Caki2 (cell line): ENCODE measurements at regions not wholly inside any gene's neighbourhood (a gene's known extent, or its start where the extent isn't known, plus 50 kb on each side); places are given as distances from the start of the nearest gene placed in this dataset.

ENCODE experiments used
- DNase-seq: peaks from one replicate; pipeline ENCODE4 v3.0.0-alpha.2; 2015; ENCODE audit warnings: low read depth
- in situ Hi-C: cut with HindIII; loops from 2 replicates; pipeline ENCODE4 v1.10.0; 2016; ENCODE audit warnings: low sequenced_read_pairs, low pct_unique_long_range_greater_than_20kb, mixed read lengths

DNA sequence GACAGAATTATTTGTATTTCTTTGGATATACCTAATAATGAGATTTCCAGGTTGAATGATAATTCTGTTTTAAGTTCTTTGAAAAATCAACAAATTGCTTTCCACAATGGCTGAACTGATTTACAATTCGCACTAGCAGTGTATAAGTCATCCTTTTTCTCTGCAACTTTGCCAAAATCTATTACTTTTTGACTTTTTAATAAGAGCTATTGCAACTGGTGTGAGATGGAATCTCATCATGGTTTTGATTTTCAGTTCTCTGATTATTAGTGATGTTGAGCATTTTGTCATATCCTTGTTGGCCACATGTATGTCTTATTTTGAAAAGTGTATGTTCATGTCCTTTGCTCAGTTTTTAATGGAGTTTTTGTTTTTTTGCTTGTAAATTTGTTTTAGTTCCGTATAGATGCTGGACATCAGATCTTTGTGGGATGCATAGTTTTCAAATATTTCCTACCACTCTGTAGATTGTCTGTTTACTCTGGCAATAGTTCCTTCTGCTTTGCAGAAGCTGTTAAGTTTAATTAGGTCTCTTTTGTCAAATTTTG lies 409.8 kb upstream of the CITED2 start:
- in situ Hi-C loops: no loop called here
- no peak for DNase-seq

DNA sequence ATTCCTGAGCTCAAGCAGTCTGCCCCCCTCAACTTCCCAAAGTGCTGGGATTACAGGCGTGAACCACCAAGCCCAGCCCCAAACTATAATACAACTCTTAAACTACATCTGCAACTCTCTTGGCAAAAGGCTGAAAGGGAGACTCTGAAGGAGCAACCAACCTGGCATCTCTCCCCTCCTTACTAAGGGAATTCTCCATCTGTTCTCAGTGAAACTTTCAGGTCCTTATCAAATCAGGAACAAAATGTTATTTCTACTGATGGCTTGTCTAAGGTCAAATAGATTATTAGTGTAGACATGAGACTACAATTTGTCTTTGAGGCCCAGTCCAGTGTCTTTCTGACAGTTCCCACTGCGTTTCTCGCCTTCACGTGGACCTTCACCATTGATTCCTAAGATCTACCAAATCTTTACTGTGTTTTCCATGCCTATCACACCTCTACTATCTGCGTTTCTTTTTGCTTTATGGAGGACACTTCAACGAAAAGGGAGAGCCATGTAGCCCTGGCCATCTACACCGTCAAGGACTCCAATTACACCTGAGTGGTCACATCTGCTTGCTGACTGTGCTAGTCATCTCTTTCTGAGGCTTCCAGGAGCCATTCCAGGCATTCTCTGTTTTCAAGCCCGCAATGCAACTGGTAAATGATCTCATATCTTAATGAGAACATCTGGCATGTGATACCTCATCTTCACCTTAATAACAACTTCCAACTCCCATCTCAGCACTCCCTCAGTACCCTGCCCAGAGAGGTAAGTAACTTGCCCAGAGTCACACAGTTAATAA lies 405.7 kb upstream of the CITED2 start:
- in situ Hi-C loops: no loop called here
- DNase-seq: no peak

DNA sequence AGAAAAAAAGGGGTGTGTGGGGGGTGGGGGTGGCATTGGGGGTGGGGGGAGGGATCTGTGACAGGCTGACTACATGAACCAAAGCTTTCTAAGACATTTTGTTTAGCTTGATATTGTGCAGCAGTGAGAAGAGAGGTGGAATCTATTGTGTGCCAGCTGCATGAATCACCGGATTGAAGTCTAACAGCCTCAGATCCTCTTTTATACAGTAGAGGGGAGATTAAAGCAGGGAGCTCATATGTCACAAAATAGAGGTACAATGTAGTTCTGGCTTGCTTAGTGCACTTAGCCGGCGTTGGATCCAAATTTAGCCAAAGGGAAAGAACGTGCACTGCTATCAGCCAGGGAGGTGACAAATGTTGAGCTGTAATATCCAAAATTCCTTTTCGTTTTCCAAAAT lies 404.2 kb upstream of the CITED2 start:
- in situ Hi-C loops: no loop called here
- DNase-seq: no peak

DNA sequence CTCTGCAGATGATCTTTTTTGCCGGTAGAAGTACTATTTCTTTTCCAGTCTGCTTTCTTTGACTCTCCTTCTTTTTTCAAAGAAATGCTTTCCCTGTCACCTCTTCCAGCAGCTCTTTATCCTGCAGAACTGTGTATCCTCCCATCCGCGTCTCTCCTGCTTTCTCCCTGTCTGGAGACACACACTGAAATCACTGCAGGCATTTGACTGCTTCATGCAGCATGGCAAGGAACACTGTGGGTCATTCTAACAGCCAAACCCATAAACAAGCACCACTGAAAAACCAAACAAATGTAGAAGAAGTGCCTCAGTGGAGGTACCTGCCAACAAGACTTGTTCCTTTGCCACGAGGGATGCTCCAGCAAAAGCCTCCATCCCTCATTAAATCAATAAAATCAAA lies 403.7 kb upstream of the CITED2 start:
- in situ Hi-C loops: no loop called here
- DNase-seq: no peak

DNA sequence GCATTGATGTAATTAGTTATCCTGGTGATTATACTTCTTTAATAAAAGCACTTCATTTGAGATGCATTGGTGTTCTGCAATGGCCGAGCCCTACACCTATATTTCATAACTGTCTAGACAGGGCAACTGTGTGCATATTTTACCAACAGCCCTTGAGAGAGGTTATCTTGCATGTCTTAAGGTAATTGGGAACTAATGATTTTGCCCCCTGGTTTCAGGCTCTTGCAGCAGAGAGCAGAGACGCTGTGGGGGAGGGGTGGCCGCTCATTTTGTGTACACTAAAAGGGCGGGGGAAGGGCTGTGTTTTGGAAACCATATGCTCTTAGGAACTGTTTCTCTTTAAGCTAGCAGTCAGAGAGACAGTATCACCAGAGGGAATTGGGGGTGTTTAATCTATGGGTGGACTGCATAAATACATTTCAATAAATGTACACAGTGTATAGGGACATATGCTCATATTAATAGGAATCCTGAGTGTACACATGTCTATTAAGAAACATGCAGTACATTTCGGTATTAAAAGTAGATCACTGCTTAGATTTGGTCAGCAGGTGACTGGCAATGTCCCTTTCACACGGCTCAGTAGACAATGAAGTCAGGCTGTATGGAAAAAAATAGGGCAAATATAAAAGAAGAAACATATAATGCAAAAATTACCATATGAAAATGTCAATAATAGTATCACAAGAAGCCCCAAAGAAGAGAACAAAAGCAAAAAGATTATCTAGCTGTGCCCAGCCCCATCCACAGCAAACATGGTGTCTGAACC lies 402.9 kb upstream of the CITED2 start:
- no peak for DNase-seq
- in situ Hi-C loops: no loop called here

DNA sequence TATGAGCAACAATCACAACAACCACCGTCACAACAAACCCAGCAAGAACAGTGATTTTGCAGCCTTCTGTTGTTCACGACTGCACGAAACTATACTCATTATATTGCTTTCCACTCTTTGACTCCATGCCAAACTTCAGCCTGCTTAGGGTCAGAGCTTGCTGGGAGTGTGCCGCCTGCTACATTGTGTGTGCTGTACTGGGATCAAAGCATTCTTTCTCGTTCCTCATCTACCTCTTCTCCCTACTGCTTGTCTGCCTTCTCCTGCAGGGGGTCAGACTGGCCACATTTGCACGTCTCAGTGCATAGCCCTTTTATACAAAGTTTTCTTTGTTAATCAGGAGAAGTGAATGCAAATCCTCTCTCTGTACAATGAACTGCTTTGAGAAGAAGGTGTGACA lies 401.6 kb upstream of the CITED2 start:
- in situ Hi-C loops: no loop called here
- no peak for DNase-seq

DNA sequence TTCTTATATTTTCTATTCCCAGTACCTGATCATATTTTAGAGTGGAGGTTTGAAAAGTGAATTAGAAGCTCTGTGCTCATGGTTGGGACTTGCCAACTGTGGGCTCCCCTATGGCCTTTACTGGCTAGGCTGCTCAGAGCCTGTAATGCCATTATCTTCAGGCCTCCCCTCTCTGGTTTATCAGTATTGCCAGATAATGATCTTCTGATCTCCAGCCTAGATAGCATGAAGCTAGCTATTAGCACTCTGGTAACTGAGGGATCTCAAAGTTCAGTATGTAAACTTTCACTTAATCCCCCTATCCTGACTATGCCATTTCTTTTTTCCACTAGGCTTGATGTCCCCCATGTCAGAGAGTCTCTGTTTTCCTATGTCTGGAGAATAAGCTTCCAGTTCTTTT lies 393.7 kb upstream of the CITED2 start:
- in situ Hi-C loops: no loop called here
- DNase-seq: no peak

DNA sequence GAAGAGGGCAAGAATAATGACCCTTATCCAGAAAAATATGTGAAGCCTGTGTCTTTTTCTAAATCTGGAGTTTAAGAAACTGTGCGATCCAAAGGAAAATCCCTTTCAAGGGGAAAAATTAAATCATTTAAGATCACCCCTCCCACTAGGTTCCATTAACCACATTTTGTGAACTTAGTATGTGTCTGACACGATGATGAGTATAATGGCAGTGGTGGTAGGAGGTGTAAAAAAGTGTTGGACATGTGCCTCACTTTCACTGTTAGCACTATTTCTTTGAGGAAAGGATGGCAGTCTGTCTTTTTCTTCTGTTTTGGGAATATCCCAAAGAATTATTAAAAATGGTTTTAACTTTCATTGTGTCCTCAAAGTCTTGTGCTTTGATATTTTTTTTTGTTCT lies 392.3 kb upstream of the CITED2 start:
- in situ Hi-C loops: no loop called here
- no peak for DNase-seq

DNA sequence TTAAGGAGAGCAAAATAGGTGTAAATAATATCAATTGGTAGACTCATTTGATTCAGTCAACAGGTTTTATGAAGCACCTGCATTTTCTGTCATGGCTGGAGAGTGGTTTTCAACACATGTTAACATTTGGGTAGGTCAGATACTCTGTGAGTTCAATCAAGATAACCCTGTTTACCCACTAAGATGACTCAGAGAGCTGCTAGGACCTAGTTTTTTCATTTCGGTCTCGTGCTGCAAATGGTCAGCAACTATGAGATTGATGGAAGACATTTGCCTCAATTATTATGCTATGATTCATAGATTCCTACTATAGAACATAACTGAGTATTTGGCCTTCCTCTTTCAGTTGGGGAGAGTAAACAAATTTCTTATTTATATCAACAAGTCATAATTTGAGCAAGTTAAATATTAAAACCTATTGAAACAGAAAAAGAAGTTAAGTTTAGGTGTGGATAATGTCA lies 391.4 kb upstream of the CITED2 start:
- in situ Hi-C loops: no loop called here
- DNase-seq: peak; percentile 41

DNA sequence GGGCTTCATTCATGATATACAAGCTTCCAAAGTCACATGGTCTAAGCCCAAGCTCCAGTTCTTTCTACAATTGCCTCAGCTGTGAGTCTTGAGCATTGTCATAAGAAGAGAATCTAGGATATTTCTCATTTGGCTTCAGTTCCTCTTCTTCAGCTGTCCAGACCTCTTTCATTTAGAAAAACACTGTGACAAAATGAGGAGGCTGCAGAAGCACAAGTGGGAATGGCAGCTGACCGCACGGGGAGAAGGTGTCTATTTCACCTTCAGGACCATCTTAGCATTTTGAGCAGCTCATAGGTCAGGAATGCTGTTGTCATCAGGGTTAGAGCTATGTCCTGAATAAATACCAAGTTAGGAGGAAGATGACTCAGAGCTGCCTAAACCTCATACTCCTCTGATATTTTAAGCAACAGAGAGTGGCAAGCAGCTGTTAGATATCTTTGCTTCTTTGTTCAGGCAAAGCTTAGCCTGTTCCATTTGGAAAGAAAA lies 390.1 kb upstream of the CITED2 start:
- DNase-seq: peak; percentile 88
- in situ Hi-C loops: no loop called here

DNA sequence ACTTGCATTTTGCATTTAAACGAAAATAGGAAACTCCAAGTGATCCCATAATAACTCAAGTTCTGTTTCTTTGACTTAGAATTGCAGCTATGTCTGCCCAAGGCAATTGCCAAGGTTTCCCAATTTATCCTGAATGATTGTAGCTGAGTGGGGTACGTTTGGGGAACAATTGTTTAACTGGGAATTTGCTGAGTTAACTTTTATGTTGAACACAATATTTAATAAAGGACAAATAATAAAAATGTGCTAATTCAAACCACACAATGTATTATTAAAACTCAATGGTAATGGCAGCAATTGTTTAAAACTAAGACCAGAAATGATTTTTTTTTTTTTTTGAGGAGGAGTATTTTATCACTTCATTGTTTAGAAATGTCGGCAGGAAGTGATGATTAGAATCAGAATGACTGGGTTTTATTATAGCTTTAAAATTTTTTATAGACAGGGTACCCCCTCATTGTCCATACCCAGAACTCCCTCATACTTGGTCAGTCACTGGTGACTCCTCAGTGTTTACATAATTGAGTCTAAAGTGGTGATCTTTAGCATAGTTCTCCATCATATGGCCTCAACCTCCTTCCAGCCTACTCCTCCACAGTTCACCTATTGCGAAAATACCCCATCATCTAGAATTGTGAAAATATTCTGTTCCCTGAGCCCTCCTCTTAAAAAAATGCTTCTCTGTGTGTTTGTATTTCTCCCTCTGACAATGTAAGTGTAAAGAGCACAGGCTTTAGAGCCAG lies 389.2 kb upstream of the CITED2 start:
- in situ Hi-C loops: no loop called here
- DNase-seq: no peak

DNA sequence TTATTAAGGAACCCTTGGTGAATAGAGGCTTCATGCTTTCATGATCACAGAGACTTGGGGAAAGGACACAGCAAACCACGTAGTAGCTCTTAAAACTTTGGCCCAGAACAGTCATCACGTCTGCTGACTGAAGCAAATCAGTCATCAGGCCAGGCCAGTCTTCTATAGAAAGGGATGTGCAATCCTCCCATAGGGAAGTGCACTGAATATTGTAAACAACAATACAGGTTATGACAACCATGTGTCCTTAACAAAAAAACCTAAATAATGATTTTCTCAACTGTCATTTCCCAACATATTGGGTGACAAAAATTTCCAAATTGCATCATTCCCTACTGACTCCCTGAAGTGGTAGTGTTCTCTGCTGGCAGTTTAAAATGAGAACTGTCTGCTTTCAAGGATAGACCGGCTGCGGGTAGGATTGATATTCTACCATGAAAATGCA lies 388.2 kb upstream of the CITED2 start:
- DNase-seq: peak; percentile 75
- in situ Hi-C loops: no loop called here

DNA sequence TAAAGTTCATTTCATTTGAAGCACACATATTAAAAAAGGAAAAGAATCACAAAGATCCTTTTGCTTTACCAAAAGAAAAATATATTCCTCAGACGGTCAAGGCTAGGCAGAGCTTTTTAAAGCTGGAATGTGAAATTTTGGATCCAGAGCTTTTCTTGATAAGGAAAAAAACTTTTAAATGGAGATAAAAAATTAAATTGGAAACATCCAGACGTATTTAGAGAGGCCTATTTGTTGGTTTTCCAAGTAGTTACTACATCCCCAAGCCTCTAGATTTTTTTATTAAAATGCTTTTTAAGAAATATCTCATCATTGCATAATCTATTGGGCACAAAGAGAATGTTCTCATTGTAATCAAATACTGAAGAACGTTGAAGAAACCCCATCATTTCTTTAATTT lies 385.7 kb upstream of the CITED2 start:
- no peak for DNase-seq
- in situ Hi-C loops: no loop called here

DNA sequence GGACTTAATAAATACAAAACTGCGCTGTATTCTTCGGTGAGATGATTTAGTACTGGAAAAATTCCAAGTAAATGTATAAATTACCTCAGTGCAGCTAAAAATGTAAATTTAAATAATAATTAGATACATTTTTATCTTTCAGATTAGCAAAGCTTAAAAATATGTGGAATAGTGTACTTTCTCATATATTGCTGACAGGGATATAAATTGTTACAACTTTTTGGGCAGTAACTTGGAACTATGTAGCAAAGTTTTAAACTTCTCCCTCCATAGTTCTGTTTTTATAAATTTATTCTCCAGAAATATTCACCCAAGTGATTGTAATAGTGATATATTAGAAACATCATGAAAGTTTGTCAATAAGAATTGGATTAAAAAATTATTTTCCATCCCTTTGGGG lies 384.6 kb upstream of the CITED2 start:
- DNase-seq: no peak
- in situ Hi-C loops: no loop called here

DNA sequence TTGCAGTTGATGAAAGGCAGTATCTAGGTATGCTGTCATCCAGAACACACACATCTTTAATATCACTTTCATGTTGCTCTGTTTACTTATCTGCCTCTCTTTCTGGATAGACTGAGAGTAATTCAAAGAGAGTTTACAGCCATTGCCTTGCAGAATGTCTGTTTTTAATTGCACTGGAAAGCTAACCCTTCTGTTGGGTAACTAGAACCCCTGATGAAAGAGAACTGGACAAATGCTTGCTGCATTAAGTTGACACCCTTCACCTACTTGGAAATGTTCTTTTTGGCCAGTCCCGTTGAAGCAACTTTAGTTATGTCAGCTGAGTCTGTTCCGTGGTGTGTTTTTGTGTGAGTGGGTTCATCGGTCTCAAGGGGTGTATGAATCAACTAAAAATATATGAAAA lies 383.8 kb upstream of the CITED2 start:
- DNase-seq: no peak
- in situ Hi-C loops: no loop called here

DNA sequence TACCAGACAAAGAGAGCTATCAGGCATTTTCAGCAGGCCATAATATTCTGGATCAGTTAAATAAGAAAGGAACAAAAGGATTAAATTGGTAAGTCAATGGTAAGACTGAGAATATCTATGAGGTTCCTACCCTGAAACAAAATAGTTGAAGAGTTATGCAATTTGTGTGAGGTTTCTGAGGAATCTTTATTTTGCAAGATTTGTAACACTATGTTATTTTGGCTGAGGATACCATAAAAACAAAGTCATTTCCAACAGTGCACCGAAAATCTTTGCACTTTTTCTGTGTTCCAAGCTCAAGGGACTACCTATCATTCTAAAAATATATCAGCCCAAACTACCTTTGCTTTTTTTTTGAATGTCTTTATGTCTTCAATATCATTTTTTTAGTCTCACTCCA lies 383.3 kb upstream of the CITED2 start:
- in situ Hi-C loops: no loop called here
- DNase-seq: no peak

DNA sequence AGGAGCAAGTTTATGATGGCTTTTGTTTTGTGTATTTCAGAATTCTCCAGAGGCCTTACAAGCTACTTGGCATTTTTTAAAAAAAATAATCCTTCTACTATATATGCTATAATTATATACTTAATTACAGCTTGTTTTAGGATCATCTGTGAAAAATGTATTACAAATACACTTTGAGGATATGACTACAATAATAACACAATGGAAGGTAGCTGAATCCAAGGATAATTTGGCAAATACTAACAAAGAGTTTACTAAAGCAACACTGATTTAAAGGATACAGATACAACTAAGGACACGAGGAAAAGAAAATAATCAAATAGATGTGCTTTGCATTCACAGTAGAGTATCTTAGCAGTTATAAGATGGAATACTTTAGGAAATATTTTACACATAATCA lies 381.9 kb upstream of the CITED2 start:
- in situ Hi-C loops: no loop called here
- DNase-seq: no peak

DNA sequence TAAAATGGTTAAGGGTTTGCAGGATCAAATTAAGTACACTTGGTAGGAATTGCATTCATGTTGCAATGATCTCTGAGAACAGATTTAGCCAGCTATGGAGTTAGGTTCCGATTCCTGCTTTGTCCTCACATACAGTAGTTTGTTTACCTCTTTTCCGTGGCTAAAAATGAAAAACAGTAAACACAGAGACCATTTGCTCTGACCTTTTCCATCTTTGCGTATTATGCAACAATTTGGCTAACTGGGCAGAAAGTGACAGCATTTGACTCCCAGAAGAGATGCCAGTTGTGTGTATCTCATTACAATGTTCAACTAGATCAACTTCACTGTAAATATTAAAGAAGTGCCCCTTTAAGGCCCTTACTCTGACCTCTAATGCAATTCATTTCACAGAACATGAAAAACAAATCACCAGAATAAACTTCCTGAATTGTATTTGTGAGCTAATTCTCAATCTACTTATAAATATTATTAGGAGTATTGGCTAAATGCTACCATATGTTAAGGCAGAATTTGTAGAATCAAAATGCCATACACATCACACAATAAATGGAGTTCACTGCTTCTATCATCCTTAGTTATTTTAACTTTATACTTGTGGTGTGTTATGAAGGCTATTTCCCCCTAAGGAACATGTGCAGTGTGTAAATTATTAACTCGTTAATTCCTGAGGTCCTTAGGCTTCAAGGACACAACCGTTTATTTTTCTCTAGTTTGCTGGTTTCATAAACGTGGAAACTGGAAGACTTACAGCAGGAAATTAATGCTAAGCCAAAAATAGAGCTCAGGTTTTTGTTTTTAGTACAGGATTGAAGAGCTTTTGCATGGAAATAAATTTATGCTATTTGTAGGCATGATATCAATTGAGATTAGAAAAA lies 380.7 kb upstream of the CITED2 start:
- in situ Hi-C loops: no loop called here

More for the DNA sequence above, 380.7 kb upstream of the CITED2 start:
- DNase-seq: no peak
